Activated CD4-positive, alpha-beta T cell treated with anti-CD3 and anti-CD28 coated beads, Interleukin-2, Interleukin-4, amounts not matched to agents 100 ng/mL and 50 ng/mL, durations not matched to agents 16 hours and 8 hours (primary cell): ENCODE measurements at regions not wholly inside any gene's neighbourhood (a gene's known extent, or its start where the extent isn't known, plus 50 kb on each side); places are given as distances from the start of the nearest gene placed in this dataset.
"Not testable (repeated sequence)": the region's sequence is repeated elsewhere in the genome, so short reads cannot be mapped to it uniquely, and the experiment has no call there.

Experiments used
- DNase-seq: peaks from one replicate; pipeline ENCODE4 v3.0.0-alpha.2; 2020; ENCODE audit warnings: low spot score

DNA sequence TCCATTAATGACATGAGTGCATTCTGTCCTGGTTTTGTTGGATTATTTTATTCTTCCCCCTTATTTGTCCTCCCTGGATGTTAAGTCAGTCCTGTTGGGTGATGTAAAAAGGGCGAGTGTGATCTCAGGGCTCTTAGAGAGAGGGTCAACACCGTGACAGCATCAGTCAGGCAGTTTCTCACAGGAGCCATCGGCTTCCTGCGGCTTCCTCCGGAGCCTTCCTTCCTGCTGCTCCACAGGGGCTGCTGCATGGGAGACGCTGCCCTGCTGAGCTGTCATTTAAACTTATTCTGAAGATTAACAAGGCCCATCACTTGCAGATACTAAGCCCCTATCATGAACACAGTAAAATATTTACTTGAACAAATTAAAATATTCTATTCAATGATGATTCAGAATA is 211.3 kb downstream of the SPATA31A1 start:
- DNase-seq, result not testable (repeated sequence)

DNA sequence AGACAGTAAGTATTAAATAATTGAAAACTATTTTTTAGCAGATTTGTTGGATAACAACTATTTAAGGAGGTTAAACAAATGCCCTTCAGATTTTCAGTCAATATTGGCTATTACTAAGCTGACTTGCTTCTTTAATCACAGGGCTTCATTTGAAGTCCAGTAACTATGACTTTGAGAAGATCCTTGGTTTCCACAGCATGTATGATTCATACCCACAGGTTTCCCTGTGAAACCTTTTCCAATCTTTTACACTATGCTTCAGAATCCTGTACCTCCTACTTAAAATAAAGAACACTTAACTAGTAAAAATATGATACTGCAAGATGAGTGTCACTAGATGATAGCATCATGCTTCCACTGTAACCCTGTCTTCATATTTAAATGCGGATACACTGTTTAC is 211.9 kb downstream of the SPATA31A1 start:
- DNase-seq, result not testable (repeated sequence)

DNA sequence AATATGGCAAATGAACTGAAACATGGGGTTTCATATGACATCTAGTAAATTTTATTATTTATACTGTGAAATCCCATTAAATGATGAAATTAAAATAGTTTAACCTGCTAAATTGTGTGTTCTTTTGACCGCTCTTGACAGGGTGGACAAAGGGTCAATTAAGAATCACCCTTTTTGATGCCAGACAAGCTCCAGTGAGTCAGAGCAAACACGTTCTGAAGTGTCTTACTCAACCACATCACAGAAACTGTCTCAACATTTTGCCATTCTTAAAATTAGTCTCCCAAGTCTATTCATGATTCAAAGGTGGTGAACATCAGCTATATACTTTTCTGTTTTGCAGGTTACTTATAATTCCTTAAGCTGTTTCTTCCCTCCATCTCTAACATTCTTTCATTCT is 213.4 kb downstream of the SPATA31A1 start:
- not testable (repeated sequence) for DNase-seq

DNA sequence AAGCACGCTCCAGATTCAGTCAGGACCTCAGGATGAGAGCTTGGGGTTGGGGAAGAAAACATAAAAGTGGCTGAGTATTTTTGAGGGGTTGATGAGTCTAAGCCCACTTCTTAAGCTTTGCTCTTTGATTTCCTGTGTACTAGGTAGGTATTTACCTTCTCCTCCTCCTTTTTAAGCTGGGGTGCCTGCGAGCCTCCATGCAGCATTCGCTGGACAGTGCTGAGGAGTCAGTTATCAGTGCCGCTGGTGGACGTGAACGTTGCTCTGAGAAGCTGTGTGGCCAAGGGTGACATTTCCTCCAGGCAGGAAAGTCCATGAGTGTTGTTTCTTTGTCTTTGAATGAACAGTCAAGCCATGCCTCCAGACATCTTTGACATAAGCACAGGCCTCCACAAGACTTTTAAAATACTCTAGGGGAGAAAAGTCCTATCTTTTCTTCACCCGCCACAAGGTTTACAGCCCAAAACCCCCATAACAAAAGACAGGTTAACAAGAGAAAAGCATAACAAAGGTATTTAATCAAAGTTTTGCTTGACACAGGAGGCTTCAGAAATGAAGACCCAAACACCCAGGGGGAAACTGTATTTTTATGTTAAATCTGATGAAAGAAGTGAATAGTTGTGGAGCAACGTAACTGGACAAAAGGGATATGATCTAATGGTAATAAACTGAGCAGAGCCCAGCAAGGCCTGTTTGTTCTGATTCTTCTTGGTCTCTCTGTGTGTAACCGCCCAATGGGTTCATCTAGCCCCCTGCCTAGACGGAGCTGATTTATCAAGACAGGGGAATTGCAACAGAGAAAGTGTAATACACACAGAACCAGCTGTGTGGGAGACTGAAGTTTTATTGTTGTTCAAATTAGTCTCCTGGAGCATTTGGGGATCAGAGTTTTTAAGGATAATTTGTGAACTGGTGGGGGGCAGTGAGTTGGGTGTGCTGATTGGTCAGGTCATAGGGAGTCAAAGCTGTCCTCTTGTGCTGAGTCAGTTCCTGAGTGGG is 217.9 kb downstream of the SPATA31A1 start:
- DNase-seq, result not testable (repeated sequence)

DNA sequence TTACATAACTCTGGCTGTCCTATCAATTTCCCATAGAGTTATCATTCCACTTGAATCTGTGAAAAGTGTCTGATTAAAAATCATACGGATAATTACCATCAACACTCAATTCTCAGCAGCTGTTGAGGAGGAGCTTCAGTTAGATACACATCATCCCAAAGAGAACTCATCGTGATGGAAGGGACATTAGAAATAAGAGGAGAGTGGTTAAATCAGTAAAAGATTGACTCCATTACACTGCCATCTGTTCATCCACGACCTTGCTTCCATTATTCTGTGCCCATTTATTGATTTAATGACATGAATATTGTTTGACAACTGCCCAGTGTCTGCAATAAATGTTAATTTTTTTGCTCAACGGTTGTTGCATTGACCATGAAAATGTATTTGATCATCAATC is 223.5 kb downstream of the SPATA31A1 start:
- DNase-seq, result not testable (repeated sequence)

DNA sequence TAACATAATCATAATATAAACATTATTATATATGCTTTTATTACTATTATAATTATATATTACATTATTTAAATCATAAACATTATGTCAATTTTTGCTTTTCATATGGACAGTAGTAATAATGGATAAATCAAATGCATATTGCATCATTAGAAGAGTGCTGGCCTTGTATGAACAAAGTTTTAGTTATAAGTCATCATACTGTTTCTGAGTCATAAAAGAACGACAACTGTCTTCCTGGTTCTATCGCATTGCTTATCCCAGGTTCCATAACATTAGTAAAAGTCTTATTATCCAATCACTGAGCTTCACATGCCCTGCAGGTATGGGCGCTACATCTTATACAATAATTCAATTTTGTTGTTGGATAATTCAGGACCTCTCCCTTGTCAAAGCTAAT is 225.8 kb downstream of the SPATA31A1 start:
- DNase-seq, result not testable (repeated sequence)

DNA sequence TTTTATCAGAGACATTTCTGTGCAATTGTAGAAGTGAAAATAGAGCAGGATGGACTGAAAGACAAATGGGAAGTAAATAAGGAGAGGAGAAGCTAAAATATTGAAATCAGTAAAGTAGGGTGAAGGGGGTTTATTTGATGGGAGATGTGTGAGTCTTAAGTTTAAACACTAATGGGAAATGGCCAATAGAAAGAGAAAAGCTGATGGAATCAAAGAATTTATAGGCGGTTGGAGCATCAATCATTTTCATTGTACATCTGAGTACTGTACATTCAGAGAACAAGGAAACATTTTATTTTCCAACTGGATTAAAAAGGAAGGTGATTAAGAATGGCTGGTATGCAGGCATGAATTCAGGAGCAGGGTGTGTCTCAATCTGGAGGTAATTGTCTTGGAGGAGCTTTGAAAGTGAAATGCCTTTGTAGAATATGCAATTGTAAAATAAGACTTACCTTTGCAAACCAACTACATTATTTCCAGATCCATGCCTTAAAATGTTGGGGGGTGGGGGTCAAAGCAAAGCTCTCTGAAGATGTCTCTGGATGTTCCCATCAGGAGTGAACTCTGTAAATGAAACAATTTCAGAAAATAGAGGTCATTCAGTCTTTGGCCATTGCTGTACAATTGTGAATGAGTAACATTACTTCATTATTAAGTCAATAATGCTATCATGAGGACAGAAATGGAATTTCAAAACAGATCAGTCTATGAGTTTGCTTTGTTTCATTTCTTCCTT is 227.4 kb downstream of the SPATA31A1 start:
- DNase-seq, result not testable (repeated sequence)

DNA sequence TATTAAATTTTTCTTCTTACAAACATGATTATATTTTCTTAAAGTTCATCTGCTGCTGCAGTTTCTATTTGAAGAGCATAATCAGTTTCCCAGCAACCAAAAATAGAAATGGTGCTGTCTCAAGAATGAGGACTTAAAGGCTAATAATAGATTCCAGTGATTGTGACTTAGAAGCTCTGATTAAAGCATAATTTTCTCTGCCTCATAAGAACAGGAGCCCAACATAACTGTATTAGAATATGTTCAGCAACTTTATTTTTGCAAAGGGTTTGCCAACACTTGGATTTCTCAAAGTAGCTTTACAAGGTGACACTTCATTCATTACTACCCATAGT is 227.9 kb downstream of the SPATA31A1 start:
- not testable (repeated sequence) for DNase-seq

DNA sequence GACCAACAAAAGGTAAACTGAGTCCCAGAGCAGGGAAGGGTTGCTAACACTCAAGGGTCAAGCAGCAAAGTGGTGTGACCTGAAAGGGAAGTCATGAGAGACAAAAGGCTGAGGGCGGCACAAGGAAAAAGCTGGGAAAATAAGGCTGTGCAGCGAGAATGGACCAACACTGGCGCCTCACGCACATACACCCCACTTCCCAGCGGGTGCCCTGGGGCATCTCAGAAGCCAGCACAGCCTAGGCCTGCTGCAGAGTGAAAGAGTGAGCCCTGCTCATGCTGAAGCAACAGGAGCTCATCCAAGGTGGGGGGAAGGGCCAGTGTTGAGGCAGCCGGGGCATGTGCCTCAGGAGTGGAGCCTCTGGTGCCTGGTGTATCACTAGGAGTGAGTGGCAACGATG is 229.8 kb downstream of the SPATA31A1 start:
- DNase-seq, result not testable (repeated sequence)

DNA sequence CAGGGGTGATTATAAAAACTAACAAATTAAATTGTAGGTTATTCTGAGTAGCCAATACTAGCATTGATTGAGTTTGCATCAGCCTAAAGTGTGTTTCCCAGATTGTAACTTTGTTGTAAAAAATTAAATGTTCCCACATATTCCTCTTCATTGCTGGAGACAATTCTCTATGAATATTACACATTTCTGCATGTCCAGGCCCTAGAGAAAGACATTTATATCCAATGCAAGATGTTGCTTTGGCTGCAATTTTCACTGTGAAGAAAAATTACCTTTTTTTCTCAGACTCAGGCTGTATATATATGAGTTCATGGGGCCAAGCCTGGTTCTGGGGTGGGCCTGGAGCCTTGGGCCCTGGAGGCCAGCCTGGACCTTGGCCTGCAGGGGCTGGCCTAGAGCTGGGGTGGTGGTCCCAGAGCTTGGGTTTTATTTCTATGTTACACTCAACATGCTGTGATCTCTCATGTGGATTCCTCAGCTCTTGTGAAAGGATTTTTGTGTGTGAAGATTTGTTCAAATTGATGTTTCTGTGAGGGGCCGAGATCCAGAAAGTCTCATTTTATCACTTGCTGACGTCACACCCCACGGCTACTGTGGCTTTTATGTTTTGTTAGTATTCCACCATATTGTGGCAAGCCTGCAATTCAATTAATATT is 232.5 kb downstream of the SPATA31A1 start:
- DNase-seq, result no peak

DNA sequence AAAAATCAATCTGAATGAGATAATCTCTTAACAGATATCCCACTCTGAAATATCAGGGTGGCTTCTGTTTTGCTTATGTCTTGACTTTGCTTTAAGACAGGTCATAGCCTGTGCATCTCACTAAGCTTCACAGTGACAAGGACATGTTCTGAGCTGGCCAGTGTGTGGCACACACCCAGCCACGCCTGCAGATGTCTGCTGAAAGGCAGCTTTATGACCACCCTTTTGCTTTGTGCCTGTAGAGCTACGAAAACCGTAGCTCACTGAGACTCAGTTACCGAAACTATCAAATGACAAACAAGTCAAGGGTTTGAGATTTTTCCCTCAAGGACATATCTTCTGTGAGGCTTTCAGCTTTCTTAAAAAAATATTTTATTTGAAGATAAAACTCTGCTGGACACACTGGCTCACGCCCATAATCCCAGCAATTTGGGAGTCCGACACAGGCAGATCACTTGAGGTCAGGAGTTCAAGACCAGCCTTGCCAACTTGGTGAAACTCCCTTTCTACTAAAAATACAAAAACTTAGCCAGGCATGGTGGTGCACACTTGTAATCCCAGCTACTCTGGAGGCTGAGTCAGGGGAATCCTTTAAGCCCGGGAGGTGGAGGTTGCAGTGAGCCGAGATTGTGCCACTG is 233.2 kb downstream of the SPATA31A1 start:
- no peak for DNase-seq

DNA sequence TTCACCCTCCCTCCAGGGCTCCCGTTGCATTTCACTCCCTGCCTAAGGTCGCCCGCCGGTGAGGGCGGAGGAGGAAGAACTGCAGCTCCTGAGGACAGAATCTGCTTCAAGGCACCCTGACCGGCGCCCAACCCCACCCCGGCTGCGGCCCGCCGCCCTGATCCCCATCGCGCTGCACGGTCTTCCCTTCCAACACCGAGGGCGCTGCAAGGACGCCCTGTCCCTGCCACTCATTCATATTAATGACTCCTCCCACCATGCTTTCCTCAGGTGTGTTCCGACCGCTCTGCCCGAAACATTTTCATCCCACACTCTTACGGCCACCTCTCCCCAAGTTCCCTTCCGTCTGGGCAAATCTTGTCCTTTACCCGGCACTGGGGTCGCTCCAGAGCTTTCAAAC is 248.6 kb downstream of the SPATA31A1 start:
- DNase-seq, result not testable (repeated sequence)

DNA sequence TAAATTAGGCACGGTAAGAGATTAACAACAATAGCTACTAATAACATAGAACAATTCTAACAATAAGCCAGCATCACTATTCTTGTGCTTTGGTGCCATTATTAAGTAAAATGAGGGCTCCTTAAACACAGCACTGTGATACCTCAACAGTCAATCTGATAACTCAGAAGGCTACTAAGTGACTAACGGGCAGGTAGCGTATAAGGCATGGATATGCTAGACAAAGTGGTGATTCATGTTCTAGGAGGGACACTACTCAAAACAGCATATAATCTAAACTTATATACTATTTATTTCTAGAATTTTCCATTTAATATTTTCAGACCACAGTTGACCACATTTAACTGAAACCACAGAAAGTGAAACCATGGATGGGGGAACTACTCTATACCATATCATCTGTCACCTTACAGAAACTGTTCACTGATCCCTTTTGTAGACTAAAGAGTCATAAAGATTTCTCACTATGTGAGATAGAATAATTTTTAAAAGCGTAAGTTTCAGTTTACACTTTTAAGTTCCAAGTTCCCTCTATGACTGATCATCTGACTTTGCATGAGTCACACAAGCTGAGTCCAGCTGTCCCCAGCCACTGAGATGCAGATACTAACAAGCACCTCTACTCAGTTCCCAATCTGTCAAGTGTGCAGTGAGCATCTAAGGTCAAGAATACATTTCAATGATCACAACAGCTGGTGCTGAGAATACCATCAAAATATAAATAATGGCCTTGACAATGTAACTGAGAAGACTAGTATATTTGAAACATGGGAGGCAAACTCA is 256.2 kb downstream of the SPATA31A1 start:
- not testable (repeated sequence) for DNase-seq

DNA sequence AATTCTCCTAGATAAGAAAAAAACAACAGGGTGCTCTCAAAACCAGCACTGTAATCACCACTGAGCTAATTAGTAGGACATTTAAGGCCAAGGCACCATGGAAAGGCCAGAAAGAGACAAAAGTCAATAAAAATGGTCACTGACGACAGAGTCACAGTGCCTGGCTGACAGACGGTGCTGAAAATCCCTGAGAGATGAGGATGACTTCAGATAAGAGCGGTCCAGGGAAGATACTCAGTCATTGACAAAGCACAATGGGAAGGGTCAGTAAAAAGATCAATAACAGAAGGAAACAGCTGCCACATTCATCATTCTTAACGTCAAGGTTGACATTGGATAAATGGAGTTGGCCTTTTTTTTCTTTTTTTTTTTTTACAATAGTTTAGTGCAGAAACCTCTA is 261.0 kb downstream of the SPATA31A1 start:
- DNase-seq, result not testable (repeated sequence)

DNA sequence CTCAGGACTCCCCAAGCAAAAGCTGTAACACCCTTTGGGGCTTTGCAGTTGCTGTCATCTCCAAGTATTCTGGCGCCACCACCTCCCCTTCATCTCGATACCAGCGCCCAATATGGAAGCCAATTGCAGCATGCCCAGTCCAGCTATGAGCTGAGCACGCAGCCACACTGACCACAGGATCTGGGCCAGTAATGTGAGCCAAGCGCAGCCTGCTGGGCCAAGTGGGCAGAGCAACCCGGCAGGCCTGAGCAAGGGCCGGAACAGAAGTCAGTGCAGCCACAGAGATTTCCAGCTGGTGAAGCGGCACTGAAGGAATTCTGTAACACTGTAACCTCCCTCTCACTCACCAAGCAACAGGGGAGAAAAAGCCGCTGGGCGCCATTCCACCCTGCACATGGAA is 268.6 kb downstream of the SPATA31A1 start:
- not testable (repeated sequence) for DNase-seq

DNA sequence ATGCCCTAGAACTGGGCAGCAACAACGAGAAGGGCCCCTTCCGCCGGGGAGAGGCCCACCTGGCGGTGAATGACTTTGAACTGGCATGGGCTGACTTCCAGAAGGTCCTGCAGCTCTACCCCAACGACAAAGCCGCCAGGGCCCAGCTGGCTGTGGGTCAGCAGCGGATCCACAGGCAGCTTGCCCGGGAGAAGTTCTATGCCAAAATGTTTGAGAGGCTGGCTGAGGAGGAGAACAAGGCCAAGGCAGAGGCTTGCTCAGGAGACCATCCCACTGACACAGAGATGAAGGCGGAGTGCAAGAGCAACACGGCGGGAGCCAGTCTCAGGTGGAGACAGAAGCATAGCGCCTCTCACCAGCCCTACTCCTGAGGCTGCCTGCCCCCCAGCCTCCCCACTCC is 276.6 kb downstream of the SPATA31A1 start:
- DNase-seq, result not testable (repeated sequence)

DNA sequence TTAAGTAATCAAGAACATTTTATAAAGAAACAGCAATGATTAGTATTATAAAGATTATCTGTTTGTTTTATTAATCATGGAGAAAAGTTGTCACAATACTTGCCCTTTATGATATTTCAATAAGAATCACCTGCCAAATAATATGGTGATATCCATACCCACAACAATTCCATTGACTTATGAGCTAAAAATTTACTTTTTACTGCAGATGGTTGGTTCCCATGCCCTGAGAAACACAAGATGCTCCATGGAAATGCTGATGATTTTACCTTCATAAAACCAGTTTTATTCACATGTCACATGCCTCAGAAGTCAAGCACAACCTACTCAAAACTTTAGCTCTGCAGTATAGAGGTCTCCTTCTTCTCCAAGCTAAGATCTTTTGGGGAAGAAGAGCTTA is 293.6 kb downstream of the SPATA31A1 start:
- DNase-seq, result not testable (repeated sequence)

DNA sequence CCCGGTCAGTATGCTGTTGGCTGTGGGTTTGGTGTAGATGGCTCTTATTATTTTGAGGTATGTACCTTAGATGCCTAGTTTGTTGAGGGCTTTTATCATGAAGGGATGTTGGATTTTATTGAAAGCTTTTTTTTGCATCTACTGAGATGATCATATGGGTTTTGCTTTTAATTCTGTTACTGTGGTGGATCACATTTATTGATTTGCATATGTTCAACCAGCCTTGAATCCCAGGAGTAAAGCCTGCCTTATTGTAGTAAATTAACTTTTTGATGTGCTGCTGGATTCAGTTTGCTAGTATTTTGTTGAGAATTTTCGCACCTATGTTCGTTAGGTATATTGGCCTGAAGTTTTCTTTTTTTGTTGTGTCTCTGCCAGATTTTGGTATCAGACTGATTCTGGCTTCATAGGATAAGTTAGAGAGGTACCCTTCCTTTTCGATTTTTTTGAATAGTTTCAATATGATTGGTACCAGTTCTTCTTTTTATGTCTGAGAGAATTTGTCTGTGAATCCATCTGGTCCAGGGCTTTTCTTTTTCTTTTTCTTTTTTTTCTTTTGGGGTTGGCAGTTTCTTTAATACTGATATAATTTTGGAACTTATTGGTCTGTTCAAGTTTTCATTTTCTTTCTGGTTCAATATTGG is 301.6 kb downstream of the SPATA31A1 start:
- not testable (repeated sequence) for DNase-seq

DNA sequence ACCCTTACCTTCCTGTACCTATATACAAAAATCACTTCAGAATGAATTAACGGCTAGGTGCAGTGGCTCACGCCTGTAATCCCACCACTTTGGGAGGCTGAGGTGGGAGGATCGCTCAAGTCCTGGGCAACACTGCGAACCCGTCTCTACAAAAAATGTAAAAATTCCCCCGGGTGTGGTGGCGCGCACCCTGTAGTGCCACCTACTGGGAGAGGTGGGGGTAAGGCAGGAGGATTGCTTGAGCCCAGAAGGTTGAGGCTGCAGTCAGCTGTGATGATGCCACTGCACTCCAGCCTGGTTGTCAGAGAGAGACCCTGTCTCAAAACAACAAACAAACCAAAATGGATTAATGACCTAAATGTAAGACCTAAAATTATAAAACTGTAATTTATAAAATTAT is 307.6 kb downstream of the SPATA31A1 start:
- DNase-seq, result not testable (repeated sequence)

DNA sequence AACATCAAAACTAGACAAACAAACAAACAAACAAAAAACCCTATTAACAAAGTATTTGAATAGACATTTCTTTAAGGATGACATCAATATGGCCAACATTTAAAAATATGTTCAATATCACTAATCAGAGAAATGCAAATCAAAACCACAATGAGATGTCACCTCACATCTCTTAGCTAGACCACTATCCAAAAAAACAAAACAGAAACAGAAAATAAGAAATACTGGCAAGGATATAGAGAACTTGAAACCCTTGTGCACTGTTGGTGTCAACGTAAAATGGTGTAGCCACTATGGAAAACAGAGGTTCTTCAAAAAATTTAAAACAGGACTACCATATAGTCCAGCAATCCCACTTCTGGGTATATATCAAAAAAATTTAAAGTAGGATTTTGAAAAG is 308.2 kb downstream of the SPATA31A1 start:
- not testable (repeated sequence) for DNase-seq

DNA sequence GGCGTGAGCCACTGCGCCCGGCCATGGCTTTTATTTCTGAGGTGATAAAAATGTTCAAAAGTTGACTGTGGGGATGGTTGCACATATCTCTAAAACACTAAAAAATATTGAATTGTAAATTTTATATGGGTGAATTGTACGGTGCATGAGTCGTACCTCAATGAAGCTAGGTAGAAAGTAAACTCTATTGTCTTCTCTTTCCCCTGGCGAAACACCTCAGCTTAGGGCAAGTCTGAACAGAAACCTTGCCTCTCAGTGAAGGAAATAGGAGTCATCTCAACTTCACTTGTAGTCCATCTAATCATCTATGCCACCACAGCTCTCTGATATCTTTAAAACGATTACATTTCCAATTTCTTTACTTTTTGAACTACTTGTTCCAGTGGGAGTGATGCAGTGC is 309.6 kb downstream of the SPATA31A1 start:
- not testable (repeated sequence) for DNase-seq
